ENCODE measurements at regions not wholly inside any gene's neighbourhood (a gene's known extent, or its start where the extent isn't known, plus 50 kb on each side); places are given as distances from the start of the nearest gene placed in this dataset.

GRCh38 chr1:106613068-106613467, 443.4 kb upstream of the PRMT6 start:
- DNase-seq: no peak
- in situ Hi-C loops (cut with HindIII; ENCODE audit: low pct_ligation_motif_present, low pct_unique_long_range_greater_than_20kb, low sequenced_read_pairs): no loop called here

- DNase-seq: no peak
- in situ Hi-C loops (cut with HindIII; ENCODE audit: low pct_ligation_motif_present, low pct_unique_long_range_greater_than_20kb, low sequenced_read_pairs): no loop called here
These were observed 442.6 kb upstream of the PRMT6 start for GRCh38 chr1:106613861-106614260.

GRCh38 chr1:106615473-106615872, 441.0 kb upstream of the PRMT6 start:
- in situ Hi-C loops (cut with HindIII; ENCODE audit: low pct_ligation_motif_present, low pct_unique_long_range_greater_than_20kb, low sequenced_read_pairs): no loop called here
- DNase-seq: no peak

GRCh38 chr1:106619080-106619826, 437.2 kb upstream of the PRMT6 start:
- no peak for DNase-seq
- in situ Hi-C loops (cut with HindIII; ENCODE audit: low pct_ligation_motif_present, low pct_unique_long_range_greater_than_20kb, low sequenced_read_pairs): no loop called here

- in situ Hi-C loops (cut with HindIII; ENCODE audit: low pct_ligation_motif_present, low pct_unique_long_range_greater_than_20kb, low sequenced_read_pairs): no loop called here
- no peak for DNase-seq
These were observed 436.7 kb upstream of the PRMT6 start for GRCh38 chr1:106619827-106620134.

GRCh38 chr1:106620521-106620954, 435.9 kb upstream of the PRMT6 start:
- DNase-seq: peak; percentile 69
- in situ Hi-C loops (cut with HindIII; ENCODE audit: low pct_ligation_motif_present, low pct_unique_long_range_greater_than_20kb, low sequenced_read_pairs): no loop called here

GRCh38 chr1:106621853-106622252, 434.6 kb upstream of the PRMT6 start:
- in situ Hi-C loops (cut with HindIII; ENCODE audit: low pct_ligation_motif_present, low pct_unique_long_range_greater_than_20kb, low sequenced_read_pairs): no loop called here
- peak; percentile 19 for DNase-seq

GRCh38 chr1:106637566-106637965, 418.9 kb upstream of the PRMT6 start:
- in situ Hi-C loops (cut with HindIII; ENCODE audit: low pct_ligation_motif_present, low pct_unique_long_range_greater_than_20kb, low sequenced_read_pairs): no loop called here

GRCh38 chr1:106646261-106646784, 410.2 kb upstream of the PRMT6 start:
- no peak for DNase-seq
- in situ Hi-C loops (cut with HindIII; ENCODE audit: low pct_ligation_motif_present, low pct_unique_long_range_greater_than_20kb, low sequenced_read_pairs): no loop called here

More at GRCh38 chr1:106637566-106637965, 418.9 kb upstream of the PRMT6 start:
- DNase-seq: no peak

GRCh38 chr1:106646816-106647215, 409.7 kb upstream of the PRMT6 start:
- in situ Hi-C loops (cut with HindIII; ENCODE audit: low pct_ligation_motif_present, low pct_unique_long_range_greater_than_20kb, low sequenced_read_pairs): no loop called here
- no peak for DNase-seq

GRCh38 chr1:106651028-106651762, 405.3 kb upstream of the PRMT6 start:
- DNase-seq: no peak
- in situ Hi-C loops (cut with HindIII; ENCODE audit: low pct_ligation_motif_present, low pct_unique_long_range_greater_than_20kb, low sequenced_read_pairs): no loop called here

GRCh38 chr1:106659490-106660244, 396.8 kb upstream of the PRMT6 start:
- no peak for DNase-seq
- in situ Hi-C loops (cut with HindIII; ENCODE audit: low pct_ligation_motif_present, low pct_unique_long_range_greater_than_20kb, low sequenced_read_pairs): no loop called here

GRCh38 chr1:106675558-106675957, 380.9 kb upstream of the PRMT6 start:
- in situ Hi-C loops (cut with HindIII; ENCODE audit: low pct_ligation_motif_present, low pct_unique_long_range_greater_than_20kb, low sequenced_read_pairs): no loop called here
- DNase-seq: no peak

- DNase-seq: no peak
- in situ Hi-C loops (cut with HindIII; ENCODE audit: low pct_ligation_motif_present, low pct_unique_long_range_greater_than_20kb, low sequenced_read_pairs): no loop called here
These were observed 380.5 kb upstream of the PRMT6 start for GRCh38 chr1:106676021-106676420.

- no peak for DNase-seq
These were observed 379.3 kb upstream of the PRMT6 start for GRCh38 chr1:106677181-106677580.

GRCh38 chr1:106677721-106678120, 378.8 kb upstream of the PRMT6 start:
- no peak for DNase-seq
- in situ Hi-C loops (cut with HindIII; ENCODE audit: low pct_ligation_motif_present, low pct_unique_long_range_greater_than_20kb, low sequenced_read_pairs): no loop called here

More at GRCh38 chr1:106677181-106677580, 379.3 kb upstream of the PRMT6 start:
- in situ Hi-C loops (cut with HindIII; ENCODE audit: low pct_ligation_motif_present, low pct_unique_long_range_greater_than_20kb, low sequenced_read_pairs): no loop called here

- DNase-seq: no peak
- in situ Hi-C loops (cut with HindIII; ENCODE audit: low pct_ligation_motif_present, low pct_unique_long_range_greater_than_20kb, low sequenced_read_pairs): no loop called here
These were observed 378.0 kb upstream of the PRMT6 start for GRCh38 chr1:106678279-106679050.

GRCh38 chr1:106680216-106680615, 376.3 kb upstream of the PRMT6 start:
- DNase-seq: no peak
- in situ Hi-C loops (cut with HindIII; ENCODE audit: low pct_ligation_motif_present, low pct_unique_long_range_greater_than_20kb, low sequenced_read_pairs): no loop called here

All from ACHN (cell line).